ENCODE measurements at regions not wholly inside any gene's neighbourhood (a gene's known extent, or its start where the extent isn't known, plus 50 kb on each side); places are given as distances from the start of the nearest gene placed in this dataset.

- no peak for DNase-seq
These were observed 64.3 kb downstream of the MRPL14 start for GRCh38 chr6:44062771-44063560.

DNA sequence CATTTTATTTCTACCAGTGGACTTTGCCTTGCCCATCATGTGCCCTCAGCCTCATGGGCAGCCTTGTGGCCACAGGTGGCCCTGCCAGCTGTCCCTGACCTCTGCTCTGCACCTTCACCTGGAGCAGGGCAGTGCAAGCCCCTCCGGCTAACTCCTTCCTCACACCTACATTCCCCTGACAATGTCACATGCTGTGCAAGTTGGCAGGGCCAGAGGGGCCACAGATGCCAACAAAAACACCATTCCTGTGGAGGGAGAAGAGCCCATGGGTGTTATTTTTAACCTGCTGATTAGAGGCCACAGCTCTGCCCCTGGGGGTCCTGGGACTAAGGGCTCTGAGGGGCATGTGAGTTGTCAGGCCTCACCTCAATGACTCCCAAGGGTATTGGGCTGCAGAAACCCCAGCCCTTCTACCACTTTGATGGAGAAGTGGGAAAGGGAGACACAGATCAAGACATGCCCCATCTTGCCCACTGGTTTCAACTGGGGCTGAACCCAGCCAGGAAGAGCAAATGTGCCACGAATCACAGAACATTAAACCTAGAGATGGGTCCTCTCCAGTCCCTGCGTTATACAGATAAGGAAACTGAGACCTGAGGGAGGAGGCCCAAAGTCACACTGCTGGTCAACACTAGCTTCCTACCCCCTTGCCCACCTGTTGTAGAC is 65.0 kb downstream of the MRPL14 start:
- DNase-seq = no peak

DNA sequence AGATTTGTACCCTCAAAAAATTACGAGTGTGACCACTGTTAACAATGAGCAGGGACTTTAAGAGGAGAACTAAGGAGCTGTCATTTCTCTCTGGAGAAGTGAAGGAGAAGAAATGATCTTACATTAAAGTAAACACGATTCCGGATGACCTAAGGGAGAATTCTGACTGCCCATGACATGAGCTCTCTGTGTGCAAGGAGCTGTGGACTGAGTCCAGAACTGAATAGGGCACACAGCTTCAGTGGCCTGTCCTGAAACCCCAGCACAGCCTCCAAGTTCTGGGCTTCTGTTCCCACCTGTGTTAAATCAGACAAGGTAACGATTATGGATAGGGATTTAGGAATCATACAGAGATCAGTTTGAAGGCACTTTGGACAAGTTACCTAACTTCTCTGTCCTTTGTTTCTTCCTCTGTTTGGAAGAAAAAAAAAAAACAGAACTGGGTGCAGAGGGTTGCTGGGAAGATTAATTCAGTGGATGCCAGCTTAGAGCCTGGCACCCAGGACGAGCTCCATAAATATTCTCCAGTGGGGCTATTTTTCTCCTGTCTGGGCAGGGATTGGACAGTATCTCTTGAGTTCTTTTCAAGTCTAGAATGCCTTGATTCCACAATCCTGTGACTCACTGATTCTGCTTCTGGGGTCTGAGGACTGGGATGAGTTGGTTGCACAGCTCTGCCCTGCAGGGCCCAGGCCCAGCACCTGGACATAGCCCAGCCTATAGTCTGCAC is 65.7 kb downstream of the MRPL14 start:
- DNase-seq = no peak

GRCh38 chr6:44060612-44061374 is 66.5 kb downstream of the MRPL14 start:
- no peak for DNase-seq

DNA sequence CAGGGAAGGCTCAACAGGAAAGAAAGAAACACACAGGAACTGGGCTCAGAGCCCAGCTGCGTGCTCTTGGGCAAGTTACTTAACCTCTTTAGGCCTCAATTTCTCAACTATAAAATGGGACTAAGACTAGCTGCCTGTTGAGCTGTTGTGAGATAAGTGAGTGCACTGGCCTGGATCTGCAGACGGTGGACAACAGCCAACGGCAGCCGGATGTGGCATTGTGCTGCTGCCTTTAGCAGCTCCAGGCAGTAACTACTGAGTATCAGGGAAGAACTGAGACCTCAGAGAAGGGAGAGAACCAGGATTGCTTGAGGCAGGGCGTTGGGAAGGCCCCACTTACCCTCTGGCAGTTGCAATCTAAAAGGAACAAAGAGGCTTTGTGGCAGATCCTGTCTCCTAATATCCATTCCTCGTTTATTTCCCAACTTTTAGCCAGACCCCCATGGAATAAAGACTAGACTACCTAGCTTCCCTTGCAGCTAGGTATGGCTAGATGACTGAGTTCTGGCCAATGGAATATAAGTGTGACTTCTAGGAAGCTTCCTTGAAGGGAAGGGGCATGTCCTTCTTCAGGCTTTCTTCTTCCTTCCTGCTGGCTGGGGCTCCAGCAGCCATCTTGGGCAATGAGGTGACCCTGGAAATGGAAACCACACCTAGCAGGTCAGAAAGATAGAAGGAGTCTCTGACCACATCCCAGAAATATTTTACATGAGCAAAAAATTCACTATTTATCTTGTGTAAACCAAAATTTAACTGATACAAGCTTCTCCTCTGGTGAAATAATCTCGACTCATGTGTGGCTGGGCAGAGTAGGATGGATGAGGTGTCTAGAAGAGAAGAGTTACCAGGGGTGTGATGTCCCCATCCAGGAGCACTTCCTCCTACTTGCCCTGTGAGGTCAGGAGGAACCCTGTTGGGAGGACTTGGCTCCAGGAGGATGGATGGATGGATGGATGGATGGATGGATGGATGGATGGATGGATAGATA is 67.6 kb downstream of the MRPL14 start:
- no peak for DNase-seq

GRCh38 chr6:44058617-44059358 is 68.5 kb downstream of the MRPL14 start:
- DNase-seq = no peak

GRCh38 chr6:44057931-44058616 is 69.2 kb downstream of the MRPL14 start:
- no peak for DNase-seq

DNA sequence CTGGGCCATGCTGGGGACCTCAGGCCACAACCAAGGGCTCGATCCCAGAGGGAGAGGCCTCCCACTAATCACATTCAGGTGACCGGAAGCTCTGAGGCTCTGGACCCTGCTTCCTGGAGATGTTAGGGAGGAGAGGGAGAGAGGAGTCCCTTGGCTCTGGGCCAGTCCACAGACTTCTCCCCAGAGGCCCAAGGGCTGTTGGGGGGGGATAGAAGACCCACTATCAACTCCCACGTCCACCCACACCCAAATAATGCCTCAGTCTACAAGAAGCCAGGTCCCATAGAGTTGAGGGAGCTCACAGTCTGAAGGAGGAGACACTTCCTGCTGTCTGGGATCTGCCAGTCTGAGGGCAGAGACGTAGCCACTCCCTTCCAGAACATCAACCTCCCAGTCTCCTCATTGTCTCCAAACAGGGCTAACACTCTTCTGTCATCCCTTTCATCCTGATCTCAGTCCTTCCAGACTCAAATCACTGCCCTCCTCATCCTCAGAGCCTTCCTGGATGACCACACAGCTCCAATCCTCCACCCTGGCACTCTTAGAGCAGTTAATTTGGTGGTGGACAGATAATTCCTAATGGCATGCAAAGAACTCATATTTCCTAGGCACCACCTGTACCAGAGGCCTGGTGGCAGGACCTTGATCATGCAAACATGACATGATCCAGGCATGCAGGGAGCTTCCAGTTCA is 69.9 kb downstream of the MRPL14 start:
- DNase-seq = no peak

GRCh38 chr6:44056392-44057237 is 70.6 kb downstream of the MRPL14 start:
- no peak for DNase-seq

DNA sequence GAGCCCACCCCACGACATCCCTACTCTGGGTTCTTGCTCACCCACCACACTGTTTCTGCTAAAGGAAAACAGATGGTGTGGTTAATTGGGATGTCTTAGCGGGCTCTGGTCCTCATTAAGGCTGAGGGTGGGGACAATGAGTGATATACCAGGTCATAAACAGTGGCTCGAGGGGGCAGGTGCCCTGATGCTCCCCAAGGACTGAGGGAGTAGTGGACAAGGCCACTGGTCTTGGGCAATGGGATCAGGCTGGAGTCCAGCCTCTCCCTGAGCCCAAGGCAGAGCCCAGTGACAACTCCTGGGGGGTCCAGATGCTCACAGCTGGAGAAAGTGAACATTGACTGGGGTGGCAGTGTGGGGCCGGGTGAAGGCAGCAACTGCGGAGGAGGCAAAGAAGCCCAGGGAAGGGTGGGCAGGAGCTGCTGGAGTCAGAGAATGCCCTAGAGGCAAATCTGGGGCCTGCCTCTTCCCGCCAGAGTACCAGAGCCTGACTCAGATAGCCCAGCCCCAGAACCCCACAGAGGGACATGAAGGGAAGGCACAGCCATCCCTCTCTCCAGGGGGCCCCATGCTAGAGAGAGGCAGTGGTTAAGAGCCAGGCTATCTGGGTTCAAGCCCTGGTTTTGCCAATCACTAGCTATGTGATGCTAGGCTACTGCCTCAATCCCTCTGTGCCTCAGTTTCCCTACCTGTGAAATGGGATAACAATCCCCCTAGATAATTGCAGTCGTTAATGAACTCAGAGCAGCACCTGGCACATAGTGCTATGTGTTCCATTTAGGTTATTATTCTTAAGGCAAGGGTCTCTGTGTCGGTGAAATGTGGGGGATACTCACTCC is 72.3 kb downstream of the MRPL14 start:
- no peak for DNase-seq

DNA sequence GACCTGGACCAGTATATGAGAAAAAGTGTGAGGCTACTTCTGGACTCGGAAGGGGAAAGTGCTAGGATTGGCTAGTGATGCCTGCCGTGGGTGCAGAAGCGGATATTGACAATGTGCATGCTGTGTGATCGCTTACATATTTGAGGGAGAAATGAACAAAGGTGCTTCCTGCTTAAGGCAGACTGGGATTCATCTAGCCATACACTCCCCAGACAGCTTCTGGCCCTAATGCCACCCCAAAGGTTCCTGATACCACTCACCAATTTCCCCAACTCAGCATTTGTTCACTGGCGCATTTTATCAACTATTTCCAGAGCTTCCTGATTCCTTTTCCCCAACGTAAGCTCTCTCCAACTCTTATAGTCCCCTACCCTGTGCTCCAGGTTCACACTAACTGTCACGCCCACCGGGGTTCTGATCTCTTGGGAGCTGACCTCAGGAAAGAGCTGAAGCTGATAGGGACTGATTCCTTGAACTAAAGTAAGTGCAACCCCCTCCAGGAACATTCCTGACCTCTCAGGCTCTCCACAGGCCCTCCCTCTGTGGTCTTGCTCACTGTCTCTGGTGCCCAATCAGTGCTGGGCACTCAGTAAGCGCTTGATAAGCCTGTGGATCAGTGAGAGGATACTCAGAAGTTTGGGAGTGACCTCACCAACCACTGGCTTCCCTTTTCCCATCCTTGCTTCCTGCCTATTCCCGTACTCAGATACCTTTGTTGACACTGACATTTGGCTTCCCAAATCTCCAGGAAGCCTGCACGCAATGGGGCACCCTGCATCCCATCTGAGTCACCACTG is 73.3 kb downstream of the MRPL14 start:
- no peak for DNase-seq

GRCh38 chr6:44053106-44053756 is 74.0 kb downstream of the MRPL14 start:
- DNase-seq = no peak

DNA sequence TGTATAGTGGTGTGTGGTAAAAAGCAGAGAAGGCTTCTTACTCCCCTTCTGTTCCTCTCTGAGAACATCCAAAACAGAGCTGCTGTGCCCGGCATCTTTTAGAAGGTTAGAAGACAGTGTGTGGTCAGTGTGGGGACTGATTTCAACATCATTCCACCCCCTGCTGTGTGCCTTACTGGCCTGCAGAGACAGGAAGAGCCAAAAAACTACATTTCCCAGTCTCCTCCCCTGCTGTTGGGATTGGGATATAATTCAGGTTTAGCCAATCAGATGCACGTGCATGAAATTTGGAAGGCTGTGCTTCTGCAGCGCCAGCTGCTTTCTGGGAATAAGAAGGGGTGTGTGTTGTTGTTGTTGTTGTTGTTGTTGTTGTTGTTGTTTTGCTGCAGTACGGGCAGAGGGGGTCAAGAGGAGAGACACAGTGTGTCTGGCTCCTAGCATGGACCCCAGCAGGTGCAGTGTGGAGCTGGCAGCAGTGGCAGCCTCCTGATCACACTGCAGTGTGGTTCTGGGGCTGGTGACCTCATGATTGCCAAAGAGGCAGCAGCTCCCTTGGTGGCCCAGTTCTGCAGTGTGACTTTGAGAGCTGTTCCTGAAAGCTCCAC is 74.7 kb downstream of the MRPL14 start:
- DNase-seq = no peak

DNA sequence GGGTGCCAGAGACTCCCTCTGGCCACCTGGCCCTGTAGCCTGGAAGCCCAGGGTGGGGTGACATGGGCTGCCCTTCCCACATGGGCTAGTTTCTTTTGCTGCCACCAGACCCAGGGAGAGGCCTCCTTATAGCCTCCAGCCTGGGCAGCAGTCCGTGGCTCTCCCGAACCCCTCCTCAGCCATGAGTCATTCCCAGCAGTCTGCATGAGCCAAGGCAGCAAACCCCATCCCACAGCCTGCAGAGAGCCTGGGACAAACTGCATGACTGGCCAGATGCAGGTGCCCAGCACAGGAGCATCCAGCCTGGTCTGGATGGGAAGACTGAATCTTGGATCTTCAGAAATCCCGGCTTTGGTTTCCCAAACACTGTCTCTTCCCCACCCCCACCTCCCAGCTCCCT is 75.7 kb downstream of the MRPL14 start:
- no peak for DNase-seq

GRCh38 chr6:44050872-44051505 is 76.3 kb downstream of the MRPL14 start:
- no peak for DNase-seq

All from NCI-H774 (cell line).